Ascending aorta (tissue), 2 donors: ENCODE measurements at regions not wholly inside any gene's neighbourhood (a gene's known extent, or its start where the extent isn't known, plus 50 kb on each side); places are given as distances from the start of the nearest gene placed in this dataset.

ENCODE experiments used
- DNase-seq, 2 donors: peaks; one replicate each; pipeline ENCODE4 v3.0.0-alpha.2; 2019; ENCODE audit warnings: low spot score in 2 of 2
- H3K27ac ChIP-seq, 2 donors: fragments of 200-600 bp; sonication (generic); one replicate each; pipeline ENCODE4 v1.5.1; 2016 to 2017; ENCODE audit warnings: mild to moderate bottlenecking in 1 of 2
- H3K27me3 ChIP-seq: fragments of 200-600 bp; sonication (generic); one replicate; pipeline ENCODE4 v1.5.1; 2017
- H3K36me3 ChIP-seq, 2 donors: fragments of 200-600 bp; sonication (generic); one replicate each; pipeline ENCODE4 v1.5.1; 2016
- H3K4me1 ChIP-seq, 2 donors: fragments of 200-600 bp; sonication (generic); one replicate each; pipeline ENCODE4 v1.5.1; 2016 to 2017; ENCODE audit warnings: mild to moderate bottlenecking in 1 of 2
- H3K4me3 ChIP-seq, 2 donors: fragments of 200-600 bp; sonication (generic); one replicate each; pipeline ENCODE4 v1.5.1; 2016 to 2017; ENCODE audit warnings: mild to moderate bottlenecking in 1 of 2
- H3K9me3 ChIP-seq, 2 donors: fragments of 200-600 bp; sonication (generic); one replicate each; pipeline ENCODE4 v1.5.1; 2016
- intact Hi-C: fragments of 100-400 bp; cut with DNase I; formaldehyde crosslinking; loops from one replicate; pipeline ENCODE4 v1.15.1; 2023
- TF ChIP-seq, protein P1 (sequence below), 3 experiments: fragments of 200-600 bp in 2 of 3; fragments of 450-650 bp in 1 of 3; sonication (generic) in 2 of 3; IDR thresholded peaks; one replicate each; pipeline ENCODE4 v1.5.1; 2016 to 2019; ENCODE audit warnings: antibody characterized with exemption in 3 of 3, mild to moderate bottlenecking in 1 of 3, moderate library complexity in 1 of 3

DNA sequence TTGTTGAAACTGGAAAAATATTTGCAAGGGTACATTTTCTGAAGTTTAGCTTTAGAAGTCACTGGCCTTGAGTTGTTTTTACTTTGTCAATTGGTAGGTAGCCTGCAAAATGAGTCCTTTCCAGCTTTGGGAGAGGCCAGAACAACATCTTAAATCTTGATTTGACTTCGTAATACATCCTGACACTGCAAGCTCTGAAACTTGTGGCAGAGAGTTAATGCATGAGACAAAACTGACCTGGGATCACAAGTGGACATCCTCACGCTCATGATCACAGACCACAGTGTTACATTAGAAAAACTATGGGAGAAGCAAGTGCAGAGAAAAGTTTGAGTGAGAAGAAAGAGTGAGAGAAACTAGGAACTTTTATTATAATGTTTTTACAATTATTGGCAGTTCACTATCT is 550.9 kb downstream of the USP25 start:
- Histone ChIP-seq H3K4me3 (peak overlapping the region; percentile 33 to 40), H3K27ac (peak overlapping the region in 1 of 2 donors; percentile 47), H3K4me1 (peaks cover 0 to 5% of the 10 kb centered on the region in 2 donors), H3K27me3 (no peaks in the 10 kb centered on the region), H3K9me3 (no peaks in the 10 kb centered on the region), H3K36me3 (no peaks in the 10 kb centered on the region)
- no peak for DNase-seq
- TF ChIP-seq, protein P1, sequence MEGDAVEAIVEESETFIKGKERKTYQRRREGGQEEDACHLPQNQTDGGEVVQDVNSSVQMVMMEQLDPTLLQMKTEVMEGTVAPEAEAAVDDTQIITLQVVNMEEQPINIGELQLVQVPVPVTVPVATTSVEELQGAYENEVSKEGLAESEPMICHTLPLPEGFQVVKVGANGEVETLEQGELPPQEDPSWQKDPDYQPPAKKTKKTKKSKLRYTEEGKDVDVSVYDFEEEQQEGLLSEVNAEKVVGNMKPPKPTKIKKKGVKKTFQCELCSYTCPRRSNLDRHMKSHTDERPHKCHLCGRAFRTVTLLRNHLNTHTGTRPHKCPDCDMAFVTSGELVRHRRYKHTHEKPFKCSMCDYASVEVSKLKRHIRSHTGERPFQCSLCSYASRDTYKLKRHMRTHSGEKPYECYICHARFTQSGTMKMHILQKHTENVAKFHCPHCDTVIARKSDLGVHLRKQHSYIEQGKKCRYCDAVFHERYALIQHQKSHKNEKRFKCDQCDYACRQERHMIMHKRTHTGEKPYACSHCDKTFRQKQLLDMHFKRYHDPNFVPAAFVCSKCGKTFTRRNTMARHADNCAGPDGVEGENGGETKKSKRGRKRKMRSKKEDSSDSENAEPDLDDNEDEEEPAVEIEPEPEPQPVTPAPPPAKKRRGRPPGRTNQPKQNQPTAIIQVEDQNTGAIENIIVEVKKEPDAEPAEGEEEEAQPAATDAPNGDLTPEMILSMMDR (IDR thresholded peaks at IDR 0.05) = no peak
- intact Hi-C loops = no loop called here

DNA sequence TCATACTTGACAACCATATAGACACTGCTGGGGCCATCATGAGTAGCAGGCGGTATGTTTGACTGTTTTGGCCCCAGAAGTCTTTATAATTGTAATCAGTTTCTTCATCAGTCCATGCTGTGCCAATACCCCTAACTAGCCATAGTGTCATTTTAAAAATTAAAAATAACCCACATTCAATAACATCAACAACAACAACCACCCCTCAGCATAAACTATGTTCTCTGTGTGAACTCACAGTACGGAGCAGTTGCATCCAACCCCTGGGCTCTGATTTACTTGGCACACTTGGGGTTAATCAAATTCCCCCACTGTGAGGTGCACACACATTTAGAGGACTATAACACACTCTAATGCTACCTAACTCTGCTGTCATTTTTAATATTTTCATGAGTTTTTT is 553.7 kb downstream of the USP25 start:
- no peaks in the 10 kb centered on the region for H3K36me3 ChIP-seq
- DNase-seq = no peak
- H3K4me3 ChIP-seq = no peak overlapping the region
- intact Hi-C loops = no loop called here
- no peaks in the 10 kb centered on the region for H3K27me3 ChIP-seq
- H3K4me1 ChIP-seq = peaks cover 0 to 5% of the 10 kb centered on the region in 2 donors
- no peaks in the 10 kb centered on the region for H3K9me3 ChIP-seq
- H3K27ac ChIP-seq = no peak overlapping the region
- TF ChIP-seq, protein P1 (IDR thresholded peaks at IDR 0.05) = no peak

DNA sequence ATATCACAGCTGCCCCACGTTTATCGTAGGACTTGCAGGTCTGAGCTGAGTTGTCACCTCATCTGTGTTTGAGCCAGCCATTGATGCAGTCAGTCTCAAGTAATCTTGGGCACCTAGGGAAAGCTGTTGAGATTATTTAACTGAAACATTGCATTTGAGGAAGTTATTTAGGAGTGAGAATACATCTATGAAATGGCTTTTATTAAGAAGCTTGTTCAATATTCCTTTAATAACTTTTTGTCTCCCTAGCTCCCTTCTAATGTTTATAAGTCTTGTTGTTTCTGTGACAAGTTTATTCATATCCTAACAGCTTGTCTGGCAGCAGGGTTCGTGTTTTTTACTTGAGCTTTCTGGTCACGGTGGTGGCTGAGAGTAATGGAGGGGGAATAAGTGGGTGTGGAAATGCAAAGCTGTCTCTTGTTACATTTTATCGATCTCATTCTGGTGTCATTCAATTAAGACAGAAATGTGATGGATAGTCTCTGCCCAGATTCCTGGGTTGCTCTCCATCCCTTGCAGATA is 555.9 kb downstream of the USP25 start:
- intact Hi-C loops = no loop called here
- H3K36me3 ChIP-seq = no peaks in the 10 kb centered on the region
- H3K27ac ChIP-seq = no peak overlapping the region
- H3K4me3 ChIP-seq = no peak overlapping the region
- no peaks in the 10 kb centered on the region for H3K27me3 ChIP-seq
- DNase-seq = no peak
- H3K9me3 ChIP-seq = no peaks in the 10 kb centered on the region
- peaks cover 0 to 3% of the 10 kb centered on the region in 2 donors for H3K4me1 ChIP-seq
- TF ChIP-seq, protein P1 (IDR thresholded peaks at IDR 0.05) = no peak

DNA sequence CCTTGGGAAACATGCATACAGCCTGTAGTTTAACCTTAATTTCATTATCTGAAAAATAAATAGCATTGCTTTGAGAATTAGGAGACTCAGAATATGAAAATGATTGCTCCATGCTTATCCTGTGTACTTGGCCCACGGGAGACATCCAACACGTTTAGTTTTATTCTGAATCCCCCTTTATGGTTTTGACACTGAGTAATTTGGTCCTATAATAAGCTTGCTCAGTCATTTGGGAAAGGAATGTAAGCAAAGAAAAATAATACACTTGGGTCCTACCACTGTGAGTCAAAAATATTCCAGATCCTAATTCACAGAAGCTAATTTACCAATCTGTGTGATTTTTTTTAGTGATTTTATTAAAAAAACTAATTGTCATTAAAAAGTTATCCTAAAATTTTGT is 557.3 kb downstream of the USP25 start:
- Histone ChIP-seq H3K27me3 (no peaks in the 10 kb centered on the region), H3K4me1 (no peaks in the 10 kb centered on the region), H3K27ac (no peak overlapping the region), H3K4me3 (no peak overlapping the region), H3K9me3 (no peaks in the 10 kb centered on the region), H3K36me3 (no peaks in the 10 kb centered on the region)
- intact Hi-C loops = no loop called here
- TF ChIP-seq, protein P1 (IDR thresholded peaks at IDR 0.05) = no peak
- DNase-seq = no peak

DNA sequence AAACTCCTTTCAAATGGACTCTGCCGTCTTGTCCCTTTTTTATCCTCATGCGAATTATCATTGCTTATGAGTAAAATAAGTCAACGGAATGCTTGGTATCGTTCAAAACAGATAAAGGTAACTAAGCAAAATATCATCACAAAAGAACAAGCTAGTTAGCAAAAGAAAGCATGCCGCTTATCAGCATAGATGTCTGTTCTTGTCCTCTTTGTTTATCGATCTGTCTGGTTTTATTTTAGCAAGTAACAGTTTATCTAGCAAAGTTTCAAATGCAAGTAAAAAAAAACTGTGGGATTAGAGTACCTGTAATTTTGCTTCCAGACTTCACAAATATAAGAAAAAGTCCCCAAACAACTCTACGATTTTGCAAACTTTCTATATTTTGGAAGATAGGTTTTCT is 561.5 kb downstream of the USP25 start:
- no peak overlapping the region for H3K4me3 ChIP-seq
- no peaks in the 10 kb centered on the region for H3K4me1 ChIP-seq
- no peaks in the 10 kb centered on the region for H3K9me3 ChIP-seq
- intact Hi-C loops = no loop called here
- DNase-seq = no peak
- no peak overlapping the region for H3K27ac ChIP-seq
- H3K36me3 ChIP-seq = no peaks in the 10 kb centered on the region
- H3K27me3 ChIP-seq = no peaks in the 10 kb centered on the region
- TF ChIP-seq, protein P1 (IDR thresholded peaks at IDR 0.05) = no peak

DNA sequence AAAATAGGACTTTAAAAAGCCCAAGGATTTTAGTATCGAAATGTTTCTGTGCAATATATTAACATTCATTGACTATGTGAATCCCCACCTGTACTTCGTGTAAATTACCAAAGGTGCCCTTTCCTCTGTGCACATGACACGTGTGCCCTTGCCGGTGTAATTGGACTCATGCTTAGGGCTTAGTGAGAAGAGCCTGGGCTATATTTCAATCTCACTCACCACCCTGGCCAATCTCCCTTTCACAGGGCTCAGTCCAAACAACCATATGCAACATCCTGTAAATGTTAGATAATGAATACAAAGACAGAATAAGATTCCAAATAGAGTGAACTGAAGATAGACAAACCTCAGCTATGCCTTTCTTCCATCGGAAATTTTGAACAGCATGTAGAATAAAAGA is 564.3 kb downstream of the USP25 start:
- Histone ChIP-seq H3K9me3 (no peaks in the 10 kb centered on the region), H3K27ac (no peak overlapping the region), H3K4me1 (no peaks in the 10 kb centered on the region), H3K4me3 (no peak overlapping the region), H3K36me3 (no peaks in the 10 kb centered on the region), H3K27me3 (no peaks in the 10 kb centered on the region)
- no peak for DNase-seq
- intact Hi-C loops = no loop called here
- TF ChIP-seq, protein P1 (IDR thresholded peaks at IDR 0.05) = no peak
